HG03175 (cell line): ENCODE measurements at regions not wholly inside any gene's neighbourhood (a gene's known extent, or its start where the extent isn't known, plus 50 kb on each side); places are given as distances from the start of the nearest gene placed in this dataset.

ENCODE experiments used
- ATAC-seq: cut with Tn5 transposase; IDR thresholded peaks from one replicate; pipeline ENCODE4 v1.9.1; 2021; ENCODE audit warnings: mild to moderate bottlenecking, moderate library complexity; ENCODE audit not compliant: unreplicated experiment

- ATAC-seq = no peak
Observed at GRCh38 chr21:27450216-27450615, 483.3 kb upstream of the ADAMTS5 start.

DNA sequence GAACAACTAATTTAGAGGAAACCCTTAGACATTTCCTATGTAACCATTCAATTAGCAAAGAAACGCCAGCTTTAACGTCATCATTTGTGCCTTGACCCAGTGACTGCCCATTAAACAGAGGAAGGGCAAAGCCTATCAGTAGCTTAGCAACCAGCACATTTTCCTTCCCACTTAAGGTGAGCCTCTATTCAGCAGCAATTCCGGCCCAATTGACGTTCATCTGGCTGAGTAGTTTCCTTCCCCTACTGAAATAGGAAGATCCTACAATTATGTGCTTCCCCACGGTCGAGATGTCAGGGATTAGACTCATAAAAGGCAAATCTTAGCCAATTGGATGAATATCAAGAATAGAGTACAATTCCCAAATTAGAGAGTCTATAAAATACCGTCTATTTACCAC lies 482.1 kb upstream of the ADAMTS5 start:
- ATAC-seq = no peak

- ATAC-seq = no peak
Observed at GRCh38 chr21:27447843-27448242, 481.0 kb upstream of the ADAMTS5 start.

GRCh38 chr21:27429710-27430341 lies 462.9 kb upstream of the ADAMTS5 start:
- ATAC-seq = no peak

DNA sequence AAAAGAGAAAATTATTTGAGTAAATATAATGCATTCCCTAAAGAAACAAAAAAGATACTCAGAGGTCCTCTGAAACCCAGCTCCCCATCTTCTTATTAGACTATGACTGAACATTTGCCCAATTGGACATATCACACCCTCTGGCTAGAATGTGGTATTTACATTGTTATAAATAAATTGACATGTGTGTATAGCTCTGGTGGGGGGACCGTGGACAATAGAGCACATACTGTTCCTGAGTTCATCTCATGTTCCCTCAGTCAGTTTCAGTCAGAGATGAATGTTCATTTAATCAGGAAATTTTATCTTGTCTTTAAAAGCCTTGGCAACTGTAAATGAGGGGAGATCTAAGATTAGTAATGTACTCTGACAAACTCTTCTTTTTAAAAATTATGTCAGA lies 459.3 kb upstream of the ADAMTS5 start:
- no peak for ATAC-seq

- ATAC-seq = no peak
Observed at GRCh38 chr21:27425574-27425973, 458.7 kb upstream of the ADAMTS5 start.

DNA sequence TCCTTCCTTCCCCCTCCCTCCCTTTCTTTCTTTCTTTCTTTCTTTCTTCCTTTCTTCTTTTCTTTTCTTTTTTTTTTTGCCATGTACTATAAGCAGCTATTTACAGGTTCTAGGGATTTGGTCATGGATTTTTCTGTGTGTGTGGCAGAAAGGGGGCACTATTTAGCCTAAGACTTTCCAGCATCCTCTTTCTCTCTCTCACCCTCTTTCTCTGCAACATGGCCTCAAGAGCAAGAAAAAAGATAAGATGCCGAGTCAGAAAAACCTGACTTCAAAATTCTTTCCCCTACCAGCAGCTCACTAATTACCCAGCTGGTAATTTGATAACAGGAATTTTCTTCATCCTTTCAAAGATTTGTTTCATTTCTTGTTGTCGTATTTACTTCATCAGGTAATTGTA lies 458.3 kb upstream of the ADAMTS5 start:
- ATAC-seq = no peak

DNA sequence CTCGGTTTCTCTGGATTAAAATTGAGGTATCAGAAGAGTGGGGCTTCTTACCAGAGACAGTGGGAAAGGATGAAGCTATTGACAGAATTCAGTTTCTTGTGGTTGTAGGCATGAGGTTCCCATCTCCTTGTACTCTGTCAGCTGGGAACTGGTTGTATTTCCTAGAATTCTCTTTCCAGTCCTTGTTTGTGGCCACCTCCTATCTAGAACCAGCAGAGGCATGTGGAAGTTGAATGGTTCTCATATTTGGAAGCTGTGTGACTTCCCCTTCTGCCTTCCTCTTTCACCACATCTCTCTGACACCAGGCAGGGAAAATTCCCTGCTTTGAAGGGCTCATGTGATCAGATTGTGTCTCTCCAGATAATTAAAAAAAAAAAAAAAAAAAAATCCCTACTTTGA lies 457.7 kb upstream of the ADAMTS5 start:
- no peak for ATAC-seq

DNA sequence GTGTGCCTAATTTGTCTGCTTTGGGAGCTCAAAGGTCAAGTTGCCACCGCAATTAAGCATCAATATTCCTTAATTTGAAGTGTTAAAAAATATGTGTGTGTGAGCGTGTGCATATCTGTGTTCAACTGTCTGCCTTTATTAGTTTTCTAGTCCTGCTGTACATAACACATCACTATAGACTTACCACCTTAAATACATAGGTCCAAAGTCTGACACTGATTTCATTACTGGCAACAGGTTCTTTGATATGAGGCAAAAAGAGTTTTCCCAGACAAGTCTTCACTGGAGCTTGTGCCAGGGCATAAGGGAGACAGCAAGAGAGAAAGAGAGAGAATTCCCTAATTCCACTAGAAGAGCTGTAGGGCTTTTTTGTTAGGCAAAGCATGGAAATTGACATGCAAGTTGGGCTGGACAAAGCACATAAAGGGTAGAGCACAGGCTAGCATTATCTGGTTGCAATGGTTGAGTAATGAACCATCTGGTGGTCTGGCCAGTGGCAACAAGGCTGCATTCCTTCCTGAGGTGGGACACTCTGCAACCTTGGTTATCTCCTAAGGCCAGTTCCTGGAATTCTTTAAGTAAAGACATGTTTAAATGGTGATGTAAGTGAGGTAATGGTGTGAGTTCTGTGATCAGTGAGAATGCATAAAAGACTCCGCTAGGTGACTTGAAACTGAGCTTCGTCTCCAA lies 457.2 kb upstream of the ADAMTS5 start:
- ATAC-seq = no peak

GRCh38 chr21:27423038-27423437 lies 456.1 kb upstream of the ADAMTS5 start:
- no peak for ATAC-seq

DNA sequence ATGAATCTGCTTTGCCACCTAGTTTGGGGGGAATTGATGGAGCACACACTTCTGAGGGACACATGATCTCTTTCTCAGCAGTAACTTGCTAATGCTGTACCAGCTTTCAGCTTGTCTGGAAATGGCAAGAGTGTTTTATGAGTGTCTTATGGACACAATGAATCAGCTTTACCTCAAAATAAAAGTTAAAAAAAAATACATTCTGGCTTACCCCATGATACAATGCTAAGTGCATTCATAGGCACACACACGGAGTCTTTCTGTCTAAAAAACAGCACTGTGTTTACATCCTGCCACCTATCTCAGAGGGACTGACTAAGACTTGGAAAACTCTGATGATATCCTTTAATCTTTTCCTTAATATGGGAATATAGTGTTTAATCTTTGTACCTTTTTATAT lies 455.5 kb upstream of the ADAMTS5 start:
- ATAC-seq = no peak

GRCh38 chr21:27421654-27422053 lies 454.8 kb upstream of the ADAMTS5 start:
- no peak for ATAC-seq

DNA sequence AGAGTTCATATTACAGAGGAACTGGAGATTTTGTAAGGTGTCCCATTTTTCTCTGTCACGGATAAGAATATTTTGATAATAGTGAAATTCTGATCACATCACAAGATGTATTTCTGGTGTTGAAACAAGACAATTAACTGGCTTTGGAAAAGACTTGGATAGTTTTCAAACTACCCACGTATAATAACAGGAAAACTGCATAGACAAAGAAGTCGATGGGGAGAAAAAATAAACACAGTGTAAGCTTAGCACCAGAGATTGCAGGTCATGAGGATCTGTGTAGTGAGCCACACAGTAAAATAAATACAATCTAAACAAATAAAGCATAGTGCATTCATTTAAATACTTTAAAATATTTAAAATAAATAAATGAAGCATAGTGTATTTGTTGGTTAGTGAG lies 452.3 kb upstream of the ADAMTS5 start:
- no peak for ATAC-seq

GRCh38 chr21:27418346-27418745 lies 451.5 kb upstream of the ADAMTS5 start:
- no peak for ATAC-seq

GRCh38 chr21:27412530-27412929 lies 445.6 kb upstream of the ADAMTS5 start:
- no peak for ATAC-seq

DNA sequence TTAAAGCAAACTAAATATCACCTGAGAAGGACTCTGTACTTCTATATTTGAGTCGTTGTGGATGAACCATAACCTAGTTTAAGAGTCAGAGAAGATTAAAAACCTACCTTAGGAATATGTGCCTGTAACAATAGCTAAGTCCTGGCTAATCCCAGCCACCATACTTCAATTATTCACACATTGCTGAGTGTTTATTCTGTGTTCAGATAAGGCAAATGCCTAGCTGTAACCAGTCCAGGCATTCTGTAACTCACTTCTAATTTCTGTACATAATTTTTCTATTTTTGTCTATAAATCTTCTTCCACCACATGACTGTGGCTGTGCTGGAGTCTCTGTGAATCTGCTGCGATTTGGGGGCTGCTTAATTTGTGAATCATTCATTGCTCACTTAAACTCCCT lies 441.9 kb upstream of the ADAMTS5 start:
- ATAC-seq = no peak

- no peak for ATAC-seq
Observed at GRCh38 chr21:27407271-27407670, 440.4 kb upstream of the ADAMTS5 start.

DNA sequence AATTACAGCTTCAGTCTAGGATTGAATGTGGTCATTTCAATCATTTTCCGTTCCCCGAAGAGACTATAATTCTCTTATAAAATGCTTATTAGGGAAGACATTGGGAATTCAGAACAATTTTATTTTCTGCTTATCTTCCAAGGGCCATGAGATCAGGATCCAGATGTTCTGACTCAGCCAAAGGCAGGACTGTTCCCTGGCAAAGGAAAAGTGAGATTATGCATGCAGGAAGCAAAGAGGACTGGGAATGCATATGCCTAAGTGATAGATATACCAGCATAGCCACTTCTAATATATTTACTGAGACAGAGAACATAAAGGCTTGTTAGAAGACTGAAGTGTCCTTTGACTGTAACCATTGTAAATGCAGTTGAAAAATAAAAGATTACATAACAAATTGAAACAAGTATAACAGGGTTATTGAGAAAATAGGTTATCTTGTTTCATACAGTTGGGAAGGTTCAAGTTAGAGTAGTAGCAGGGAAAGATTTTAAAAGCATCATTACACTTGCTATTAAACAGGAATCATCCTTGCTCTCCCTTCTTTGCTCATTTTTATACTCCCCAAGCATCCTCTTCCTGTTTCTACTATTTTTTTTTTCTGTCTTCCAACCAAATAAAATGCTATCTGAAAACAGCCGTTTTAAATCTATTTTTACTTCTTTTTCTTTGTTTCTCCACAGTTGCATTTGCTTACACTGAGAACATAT lies 439.6 kb upstream of the ADAMTS5 start:
- no peak for ATAC-seq

GRCh38 chr21:27403011-27403410 lies 436.1 kb upstream of the ADAMTS5 start:
- no peak for ATAC-seq

DNA sequence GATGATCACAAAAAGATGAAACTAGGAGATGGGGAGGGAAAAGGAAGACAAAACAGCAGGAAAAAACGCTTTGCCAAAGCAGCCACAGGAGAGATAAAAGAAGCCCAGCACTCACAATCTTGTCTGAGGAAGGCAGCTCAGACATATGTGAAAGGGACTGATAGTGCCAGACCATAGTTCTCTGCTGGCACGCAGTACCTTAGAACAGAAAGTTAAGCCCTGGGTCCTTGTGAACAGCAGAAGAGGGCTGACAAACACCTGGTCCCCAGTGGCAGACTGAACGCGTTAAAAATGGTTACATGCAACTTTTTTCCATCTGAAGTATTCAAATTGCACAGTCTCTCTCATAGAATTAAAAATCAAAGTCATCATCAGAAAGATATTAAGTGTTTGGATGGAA lies 433.2 kb upstream of the ADAMTS5 start:
- ATAC-seq = no peak

GRCh38 chr21:27397578-27397977 lies 430.7 kb upstream of the ADAMTS5 start:
- ATAC-seq = no peak

DNA sequence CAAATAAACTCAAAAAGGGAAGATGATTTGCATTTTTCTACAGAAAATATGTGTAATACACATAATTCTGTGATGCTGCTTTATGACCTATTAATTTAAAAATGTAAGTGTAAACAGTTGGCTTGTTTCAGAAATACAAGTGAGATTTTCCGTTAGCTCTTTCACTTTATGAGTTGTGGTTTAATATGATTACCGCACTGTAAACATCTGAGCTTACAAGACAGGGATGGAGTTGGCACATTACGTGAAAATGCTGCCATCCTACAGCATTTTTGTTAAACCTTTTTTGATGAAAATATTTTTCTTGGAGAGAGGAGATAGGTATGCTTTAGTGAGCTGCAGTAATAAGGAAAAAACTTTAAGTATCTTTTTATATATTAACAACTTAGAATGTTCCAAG lies 426.8 kb upstream of the ADAMTS5 start:
- no peak for ATAC-seq
